SHP77 treated with DMSO at 0.1 percent for 48 hours (cell line): ENCODE measurements at regions not wholly inside any gene's neighbourhood (a gene's known extent, or its start where the extent isn't known, plus 50 kb on each side); places are given as distances from the start of the nearest gene placed in this dataset.

Experiments
- DNase-seq: peaks from one replicate; lab custom pipeline; 2025; lab: John Stamatoyannopoulos, UW

DNA sequence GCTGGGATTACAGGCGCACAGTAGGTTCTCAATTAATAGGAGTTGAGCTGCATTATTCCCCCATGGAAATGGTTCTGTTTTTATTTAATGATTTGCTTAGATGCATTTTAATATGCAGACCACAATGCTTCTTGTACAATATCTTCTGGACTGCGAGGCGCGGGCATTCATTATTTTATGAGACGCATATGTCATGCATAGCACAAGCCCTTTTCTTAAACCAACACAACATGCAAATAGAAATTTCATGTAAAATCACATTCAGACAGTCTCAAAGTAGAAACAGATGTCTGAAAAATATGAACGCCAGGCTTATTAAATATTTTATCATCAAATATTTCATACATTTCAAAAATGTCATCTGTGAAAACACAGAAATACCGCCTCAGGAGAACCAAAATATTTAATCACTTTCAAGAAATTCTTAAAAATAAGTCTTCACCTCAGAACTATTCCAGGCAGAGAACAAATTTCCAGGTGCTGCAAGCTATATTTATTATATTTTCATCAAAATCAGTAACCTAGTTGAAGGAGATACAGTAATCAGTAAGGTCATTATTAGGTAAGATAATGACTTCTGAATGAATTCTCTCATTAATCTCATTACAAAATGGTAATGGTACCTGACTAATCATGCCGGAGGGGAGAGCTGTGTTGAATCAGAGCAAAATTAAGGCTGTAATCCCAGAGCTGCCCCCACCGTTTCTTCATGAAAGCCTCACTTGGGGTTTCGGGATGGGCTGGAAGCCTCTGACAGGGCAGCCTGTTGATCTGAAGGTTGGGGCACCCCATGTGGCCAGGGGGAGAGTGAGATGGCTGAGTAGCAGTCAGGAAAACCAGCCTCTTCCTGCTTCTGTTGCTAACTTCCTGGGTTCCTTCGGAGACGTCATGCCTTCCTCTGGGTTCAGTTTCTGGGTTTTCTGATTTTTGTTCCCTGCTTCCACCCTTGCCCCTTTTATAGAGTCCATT, 133.9 kb upstream of the ZNF618 start:
- no peak for DNase-seq

DNA sequence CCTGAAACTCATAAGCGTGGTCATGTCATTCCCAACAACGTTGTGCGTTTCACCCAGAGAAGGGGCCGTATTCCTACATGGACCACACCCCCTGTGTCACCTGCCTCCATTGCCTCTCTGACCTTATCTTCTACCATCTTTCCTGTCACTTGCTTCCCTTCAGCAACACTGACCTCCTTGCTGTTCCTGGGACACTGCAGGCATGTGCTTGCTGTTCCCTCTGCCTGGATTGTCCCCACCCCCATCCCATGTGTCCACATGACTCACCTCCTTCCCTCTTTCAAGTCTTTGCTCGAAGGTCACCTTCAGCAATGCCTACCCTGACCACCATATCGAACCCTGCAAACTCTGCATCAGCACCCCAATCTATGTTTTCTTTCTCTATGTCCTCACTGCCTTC, 133.2 kb upstream of the ZNF618 start:
- no peak for DNase-seq

DNA sequence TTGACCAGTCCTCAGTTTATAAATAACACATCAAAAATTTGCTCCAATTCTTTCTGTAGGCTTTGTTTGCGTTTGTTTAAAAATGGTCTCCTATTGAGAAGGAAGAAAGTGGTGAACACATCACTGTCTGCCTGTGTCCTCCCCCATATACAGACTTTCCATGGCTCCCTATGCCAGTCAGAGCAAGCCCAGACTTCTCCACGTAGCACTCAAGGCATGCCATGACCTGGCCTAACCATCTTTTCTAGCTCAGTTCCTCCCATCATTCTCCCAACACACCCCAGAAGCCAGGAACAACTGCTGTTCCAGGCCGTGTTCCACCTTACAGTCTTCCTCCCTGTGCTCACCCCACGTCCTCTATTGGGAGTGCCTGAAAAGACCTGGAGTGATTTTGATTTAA, 129.6 kb upstream of the ZNF618 start:
- DNase-seq, result no peak

DNA sequence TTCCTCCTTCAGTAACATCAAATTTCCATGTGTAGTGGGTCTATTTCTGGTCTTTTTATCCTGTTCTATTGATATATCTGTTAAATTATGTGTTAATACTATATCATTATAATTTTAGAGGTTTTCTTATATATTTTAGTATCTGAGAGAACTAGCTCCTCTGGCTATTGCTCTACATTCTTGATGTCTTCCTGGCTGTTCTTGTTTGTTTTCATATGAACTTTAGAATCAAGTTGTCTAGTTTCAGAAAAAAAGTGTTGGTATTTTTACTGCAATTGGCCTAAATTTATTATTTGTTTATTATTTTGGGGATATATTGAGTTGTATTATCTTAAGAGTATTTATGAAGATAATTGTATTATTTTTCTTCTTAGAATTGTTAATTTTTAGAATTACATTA, 128.0 kb upstream of the ZNF618 start:
- no peak for DNase-seq

DNA sequence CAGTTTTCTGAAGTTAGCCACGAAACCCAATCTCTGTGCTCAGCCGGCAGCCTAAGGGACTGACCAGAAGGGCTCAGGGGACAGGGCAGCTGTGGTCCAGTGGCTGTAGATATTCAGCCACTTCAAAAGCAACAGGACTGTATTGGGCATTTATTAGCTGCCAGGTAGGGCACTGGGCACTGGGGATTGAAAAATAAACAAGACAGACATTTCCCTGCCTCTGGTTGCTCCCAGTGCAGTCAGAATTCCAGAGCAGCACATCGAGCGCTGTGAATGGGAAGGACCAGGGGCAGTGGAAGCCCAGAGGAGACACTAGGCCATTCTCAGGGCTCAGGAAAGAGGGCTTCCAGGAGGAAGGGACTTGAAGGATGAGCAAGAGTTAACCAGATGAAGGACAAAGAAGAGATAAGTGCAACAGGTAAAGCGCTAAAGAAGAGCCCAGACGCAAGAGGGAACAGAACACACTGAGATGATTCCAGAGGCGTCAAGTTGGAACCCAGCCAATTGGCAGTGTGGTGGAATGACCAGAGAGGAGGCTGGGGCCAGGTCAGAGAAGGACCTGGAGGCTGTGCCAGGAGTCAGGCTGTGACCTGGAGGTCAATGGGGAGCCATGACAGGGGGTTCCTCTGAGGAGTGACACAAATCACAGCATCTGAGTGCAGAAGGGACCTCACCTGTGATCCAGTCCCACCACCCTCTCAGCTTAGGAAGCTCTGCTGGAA, 122.5 kb upstream of the ZNF618 start:
- no peak for DNase-seq

DNA sequence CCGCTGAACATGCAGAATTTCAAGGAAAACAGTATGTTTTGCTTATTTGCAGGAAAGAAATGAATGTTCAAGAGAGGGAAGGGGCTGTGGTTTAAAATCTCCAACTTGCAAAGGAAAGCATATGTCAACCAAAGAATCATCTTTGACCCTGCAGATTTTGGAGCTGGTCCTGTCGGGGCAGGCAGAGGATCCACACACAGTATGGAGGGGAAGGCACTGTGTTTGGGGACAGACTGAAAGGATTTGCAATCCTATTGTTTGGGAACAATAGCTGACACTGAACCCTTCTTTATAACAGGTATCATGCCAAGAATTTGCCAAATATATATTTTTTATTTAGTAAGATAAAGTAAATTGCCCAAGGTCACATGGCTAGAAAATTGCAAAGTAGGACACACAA, 121.4 kb upstream of the ZNF618 start:
- no peak for DNase-seq

DNA sequence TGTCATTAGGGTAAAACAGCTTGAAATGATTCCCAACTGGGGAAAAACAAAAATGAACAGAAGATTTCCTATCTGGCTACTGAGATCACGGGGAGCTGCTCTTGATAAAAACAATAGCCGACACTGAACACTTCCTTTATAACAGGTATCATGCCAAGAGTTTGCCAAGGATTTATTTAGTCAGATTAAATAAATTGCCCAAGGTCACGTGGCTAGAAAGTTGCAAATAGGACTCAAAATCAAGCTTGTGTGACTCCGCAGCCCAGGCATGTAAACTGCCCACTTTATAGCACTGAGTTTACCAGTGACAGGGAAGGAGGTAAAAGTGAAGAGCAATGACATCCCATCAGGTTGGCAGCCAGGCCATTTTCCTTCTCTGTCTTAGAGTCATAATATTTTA, 120.7 kb upstream of the ZNF618 start:
- no peak for DNase-seq

DNA sequence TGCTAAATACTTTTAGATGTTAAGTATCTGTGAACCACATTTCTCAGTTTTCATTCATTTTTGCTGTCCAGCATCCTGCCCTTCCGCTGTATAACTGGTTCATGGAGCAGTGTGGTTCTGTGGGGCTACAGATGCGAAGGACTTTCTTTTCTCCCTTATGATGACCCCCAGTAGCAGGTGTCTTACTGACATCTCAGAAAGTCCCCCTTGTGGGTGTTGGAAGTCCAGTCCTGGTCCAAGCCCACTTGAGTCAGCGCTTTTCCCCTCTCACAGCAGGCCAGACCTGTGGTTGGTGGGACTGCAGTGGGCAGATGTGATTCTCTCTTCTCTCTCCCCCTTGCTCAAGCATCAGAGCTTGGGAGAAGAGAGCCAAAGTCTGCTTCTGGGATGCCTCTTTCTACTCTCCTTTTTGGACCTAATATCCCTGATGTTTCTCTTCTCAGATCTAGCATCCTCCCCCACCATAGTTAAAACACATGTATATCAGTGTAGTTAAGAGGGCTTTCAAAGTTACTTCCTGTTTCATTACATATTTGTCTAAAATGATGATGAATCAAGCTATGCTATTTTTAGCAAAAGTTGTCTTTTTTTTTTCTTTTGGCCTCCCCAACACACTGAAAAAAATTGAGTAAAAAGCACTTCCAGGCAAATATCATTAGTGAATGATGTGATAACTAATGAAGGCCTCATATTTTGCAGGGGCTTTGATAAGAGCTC, 119.5 kb upstream of the ZNF618 start:
- DNase-seq, result no peak

DNA sequence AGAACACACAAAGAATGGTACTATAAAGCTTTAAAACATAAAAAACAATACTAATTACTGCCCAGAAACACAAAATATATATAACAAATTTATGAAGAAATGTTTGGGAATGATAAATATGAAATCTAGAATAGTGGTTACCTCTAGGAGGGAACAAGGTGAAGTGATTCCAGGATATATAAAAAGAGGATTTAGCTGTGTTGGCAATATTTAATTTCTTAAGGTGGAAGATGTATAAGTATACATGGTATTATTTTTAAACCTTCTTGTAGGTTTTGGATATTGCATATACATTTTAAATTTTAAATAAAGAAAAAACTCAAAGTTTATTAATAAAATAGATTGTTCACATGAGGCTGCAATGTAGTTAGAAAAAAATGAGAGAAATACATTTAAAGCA, 112.7 kb upstream of the ZNF618 start:
- DNase-seq, result no peak

DNA sequence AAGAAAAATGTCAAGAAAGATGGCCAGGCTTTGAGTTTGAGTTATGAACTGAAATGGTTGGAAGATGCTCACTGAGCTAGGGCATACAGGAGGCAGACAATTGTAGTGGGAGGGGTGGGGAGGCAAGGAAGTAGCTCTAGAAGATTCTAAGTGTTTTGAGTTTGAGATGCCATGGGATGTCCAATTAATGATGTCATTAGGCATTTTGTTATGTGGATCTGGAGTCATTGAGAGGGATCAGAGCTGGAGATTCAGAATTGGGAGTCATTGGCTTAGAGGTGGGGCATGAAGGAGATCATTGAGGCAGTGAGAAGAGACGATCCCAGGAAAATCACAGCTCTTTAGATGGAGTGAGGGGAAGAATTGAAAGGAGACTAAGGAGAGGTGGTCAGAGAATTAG, 111.5 kb upstream of the ZNF618 start:
- DNase-seq, result no peak

DNA sequence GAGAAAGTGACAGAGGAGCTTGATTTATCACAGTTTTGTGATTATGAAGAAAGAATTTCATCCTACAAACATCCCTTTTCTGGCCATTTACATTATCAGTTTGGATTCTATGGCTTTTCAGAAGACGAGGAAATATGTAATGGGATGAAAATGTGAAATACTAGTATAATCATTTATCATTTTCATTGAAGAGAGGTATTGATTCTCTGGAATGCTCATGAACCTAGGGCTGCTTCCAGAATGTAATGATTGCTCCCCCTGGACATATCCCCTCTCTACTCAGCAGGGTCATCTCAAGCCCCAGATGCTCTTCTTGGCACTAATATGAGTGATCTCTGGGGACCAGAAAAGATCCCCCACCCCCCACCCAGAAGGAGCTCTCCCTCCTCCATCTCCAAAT, 106.7 kb upstream of the ZNF618 start:
- DNase-seq, result no peak

DNA sequence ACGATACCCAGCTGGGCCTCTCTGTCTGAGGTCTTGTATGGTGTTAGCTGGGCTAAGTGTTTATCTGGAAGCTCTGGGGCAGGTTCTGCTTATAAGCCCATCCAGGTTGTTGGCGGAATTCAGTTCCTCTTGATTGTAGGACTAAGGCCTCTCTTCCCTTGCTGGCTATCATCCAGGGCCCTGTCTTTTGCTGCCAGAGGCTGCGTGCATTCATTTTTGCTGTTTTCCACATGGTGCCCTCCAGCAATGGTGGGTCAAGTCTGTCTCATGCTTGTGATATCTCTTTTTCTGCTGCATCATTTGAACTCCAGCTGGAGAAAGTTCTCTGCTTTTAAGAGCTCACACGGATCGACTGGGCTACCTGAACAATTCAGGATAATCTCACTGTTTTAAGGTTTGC, 105.7 kb upstream of the ZNF618 start:
- no peak for DNase-seq

DNA sequence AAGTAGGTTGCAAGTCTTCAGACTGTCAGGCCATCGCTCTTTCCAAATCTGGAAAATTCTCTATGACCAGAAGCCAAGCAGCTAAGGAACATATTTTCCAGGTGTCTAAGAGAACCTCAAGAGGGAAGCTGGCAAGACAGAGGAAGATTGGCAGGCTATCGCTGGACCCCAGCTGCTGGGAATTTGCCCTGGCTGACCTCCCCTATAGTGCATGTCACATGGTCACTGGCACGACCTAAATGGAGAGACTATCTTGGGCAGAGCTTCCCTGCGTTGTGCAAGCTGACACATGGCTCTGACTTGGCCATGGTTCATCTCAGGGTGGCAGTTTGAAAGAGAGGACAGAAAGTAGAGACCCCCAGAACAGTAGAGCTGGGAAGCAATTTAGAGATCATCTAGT, 104.9 kb upstream of the ZNF618 start:
- DNase-seq, result no peak

DNA sequence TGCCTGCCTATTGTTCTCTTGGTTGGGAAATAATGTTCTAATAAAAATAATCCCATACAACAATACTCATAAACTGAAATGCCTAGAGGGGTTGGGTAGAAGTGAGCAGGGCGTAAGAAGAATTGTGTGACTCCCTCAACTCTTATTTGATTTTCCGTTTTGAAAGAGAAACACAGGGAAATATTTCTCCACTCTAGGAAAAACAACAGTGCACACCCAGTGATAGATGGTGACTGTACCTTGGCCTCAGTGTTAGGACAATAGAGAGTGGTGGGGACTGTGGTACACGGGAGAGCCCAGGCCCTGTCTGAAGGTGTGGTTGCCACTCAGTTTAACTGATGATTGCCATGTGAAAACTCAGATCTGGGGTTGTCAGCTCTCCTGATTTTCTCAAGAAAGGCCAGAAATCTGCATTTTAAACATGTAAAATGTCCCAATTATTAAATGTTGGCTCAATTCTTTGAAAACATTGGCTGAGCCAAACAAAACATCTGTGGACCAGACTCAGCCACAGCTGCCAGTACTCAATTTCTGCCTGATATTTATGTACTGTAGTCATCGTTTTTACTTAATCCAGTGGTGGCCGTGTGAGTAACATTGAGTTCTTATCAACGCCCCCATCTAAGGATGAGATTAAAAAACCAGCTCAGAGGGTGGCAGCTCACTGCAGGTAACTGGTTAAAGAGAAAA, 103.8 kb upstream of the ZNF618 start:
- no peak for DNase-seq

DNA sequence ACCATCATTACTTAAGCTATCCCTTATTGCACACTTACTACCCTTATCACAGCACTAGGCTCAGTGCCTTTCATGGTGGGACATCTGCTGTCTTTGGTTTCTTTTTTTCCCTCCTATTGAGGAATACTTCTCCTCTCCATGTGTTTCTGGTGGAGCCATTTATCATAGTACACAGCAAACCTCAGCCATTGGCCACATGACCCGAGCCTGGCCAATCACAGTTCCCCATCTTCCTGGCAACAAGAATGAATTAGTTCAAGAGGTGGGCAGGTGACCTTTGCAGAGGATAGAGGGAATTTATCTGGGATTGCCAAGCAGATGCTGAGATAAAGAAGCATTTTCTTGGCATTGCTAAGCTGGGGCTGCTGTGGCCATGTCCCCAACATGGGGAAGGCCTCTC, 101.1 kb upstream of the ZNF618 start:
- no peak for DNase-seq

DNA sequence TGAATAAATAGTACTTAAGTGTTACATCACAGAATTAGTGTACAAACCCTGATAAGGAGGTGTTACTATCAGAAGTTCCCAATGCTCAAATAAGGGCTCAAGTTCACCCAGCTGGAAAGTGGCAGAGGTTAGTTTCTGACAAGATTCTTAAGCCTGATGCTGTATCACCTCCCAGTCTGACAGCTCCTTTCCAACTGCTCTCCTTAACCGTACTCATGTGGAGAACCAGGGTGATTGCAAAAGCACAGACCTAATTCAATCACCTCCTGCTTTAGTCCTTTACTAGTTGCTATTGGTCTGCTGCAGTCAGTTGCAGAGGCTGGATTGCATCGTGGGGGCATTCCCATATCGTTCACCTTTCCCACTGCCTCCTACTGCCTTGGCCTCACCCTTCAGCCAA, 100.4 kb upstream of the ZNF618 start:
- no peak for DNase-seq

DNA sequence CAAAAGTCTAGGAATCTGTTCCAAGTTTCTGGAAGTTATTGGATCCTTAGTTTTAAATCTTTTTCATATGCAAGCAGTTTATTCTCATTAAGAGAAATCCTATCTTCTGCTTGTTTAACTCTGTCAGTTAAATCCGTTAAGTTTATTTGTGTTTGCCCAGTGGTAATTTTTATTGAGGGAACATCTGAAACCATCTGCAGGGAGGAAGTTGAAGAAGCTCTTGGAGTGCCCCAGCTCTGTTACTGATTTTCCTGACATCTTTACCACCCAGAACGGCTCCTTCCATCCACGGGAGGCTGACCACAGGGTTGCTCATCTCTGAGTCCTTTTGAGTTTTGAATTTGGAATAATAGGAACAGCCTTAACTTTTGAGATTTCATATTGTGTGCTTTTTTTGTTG, 99.9 kb upstream of the ZNF618 start:
- no peak for DNase-seq

DNA sequence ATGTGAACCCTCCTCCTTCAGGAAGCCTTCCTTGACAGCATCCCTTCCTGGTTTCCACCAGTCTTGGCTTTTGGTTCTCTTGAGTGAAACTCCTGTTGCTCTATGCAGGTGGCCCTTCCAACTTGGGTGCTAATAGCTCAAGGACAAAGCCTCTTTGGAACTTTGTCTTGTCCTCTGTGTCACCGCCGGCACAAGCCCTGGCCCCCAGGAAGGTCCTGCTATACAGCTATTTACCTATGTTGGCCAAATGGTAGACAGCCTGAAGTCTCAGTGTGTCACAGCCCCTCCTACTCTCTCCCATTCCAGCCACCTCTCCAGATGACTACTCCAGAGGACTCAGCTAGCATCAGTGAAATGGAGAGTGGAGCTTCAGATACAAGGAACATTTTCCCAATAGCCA, 94.7 kb upstream of the ZNF618 start:
- DNase-seq, result no peak

DNA sequence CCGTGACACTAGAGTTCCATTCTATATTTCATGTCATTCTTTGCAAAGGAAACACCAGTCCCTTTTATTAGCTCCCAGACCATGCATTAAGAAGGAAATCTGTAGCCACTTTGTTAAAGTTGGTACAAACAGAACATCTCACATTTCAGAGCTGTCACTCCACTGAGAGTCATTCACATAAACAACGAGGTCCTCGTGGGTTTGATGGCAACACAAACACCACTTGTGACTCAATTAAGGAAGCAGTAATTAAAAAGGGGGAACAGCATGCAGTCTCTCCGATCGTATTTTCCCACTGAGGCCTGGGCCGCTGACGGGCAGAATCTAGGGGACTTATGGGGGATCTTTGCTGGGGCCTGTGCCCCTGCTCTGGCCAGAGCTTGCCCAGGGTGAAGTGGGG, 94.2 kb upstream of the ZNF618 start:
- DNase-seq, result no peak

DNA sequence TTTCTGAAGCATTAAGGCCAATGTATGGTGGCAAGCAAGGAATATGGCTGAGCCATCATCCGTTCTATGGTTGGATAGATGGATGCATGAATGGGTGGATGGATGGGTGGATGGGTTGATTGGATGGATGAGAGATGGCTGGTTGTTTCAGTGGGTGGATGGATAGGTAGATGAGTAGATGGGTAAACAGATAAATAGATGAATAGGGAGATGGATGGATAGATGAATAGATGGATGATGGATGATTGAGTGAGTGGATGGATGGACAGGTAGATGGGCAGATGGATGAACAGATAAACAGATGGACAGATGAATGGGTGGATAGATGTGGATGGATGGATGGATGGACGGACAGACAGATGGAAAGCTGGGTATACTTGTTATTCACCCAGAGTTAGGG, 92.6 kb upstream of the ZNF618 start:
- DNase-seq, result no peak

DNA sequence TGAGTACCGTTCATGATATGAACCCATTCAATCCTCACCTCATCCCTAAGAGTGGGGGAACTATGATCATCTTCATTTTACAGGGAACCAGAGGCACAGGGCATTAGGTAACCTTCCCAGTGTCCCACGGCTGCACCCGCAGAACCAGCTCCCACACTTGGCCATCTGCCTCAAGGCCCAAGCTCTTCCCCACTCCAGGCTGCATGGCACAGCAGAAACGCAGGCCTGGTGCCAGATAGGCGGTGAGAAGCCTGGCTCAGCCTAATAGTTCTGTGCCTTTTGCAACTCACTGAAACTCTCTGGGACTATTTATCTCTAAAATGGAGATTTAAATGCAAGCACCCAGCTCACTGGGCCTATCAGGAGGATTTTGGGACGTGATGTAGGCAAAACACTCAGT, 90.8 kb upstream of the ZNF618 start:
- DNase-seq, result no peak

DNA sequence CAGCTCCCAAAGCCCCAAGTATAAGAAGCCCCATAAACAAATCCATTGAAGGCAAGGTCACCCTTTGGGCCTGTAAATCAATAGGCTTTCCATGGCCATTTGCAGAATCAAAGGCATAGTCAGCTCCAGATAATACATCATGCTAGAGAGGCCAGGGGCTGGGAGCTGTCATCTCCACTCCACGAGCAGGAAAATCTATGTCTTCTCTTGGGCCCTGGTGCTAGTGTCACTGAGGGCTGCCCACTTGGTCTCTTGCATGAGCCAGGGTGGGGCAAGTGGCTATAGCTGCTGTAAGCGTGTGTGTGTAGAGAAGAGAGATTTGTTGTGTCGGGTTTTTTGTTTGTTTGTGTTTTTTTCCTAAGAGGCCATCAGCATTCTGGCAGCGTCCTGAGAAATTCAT, 90.0 kb upstream of the ZNF618 start:
- DNase-seq, result no peak
